Left ventricle myocardium inferior (tissue), 1 donor: ENCODE measurements at regions not wholly inside any gene's neighbourhood (a gene's known extent, or its start where the extent isn't known, plus 50 kb on each side); places are given as distances from the start of the nearest gene placed in this dataset.
A peak's percentile ranks its signal among the peaks of the same experiment; 100 is the strongest.

Source experiments
- DNase-seq: peaks from one replicate; pipeline ENCODE4 v3.0.0-alpha.2; 2020
- H3K27ac ChIP-seq: fragments of 200-600 bp; replicated peaks from 2 replicates; pipeline ENCODE4 v1.8.0; 2021
- H3K27me3 ChIP-seq: fragments of 200-600 bp; 2 replicates; pipeline ENCODE4 v1.8.0; 2021; ENCODE audit warnings: low read depth
- H3K36me3 ChIP-seq: fragments of 200-600 bp; 2 replicates; pipeline ENCODE4 v1.8.0; 2021
- H3K4me1 ChIP-seq: fragments of 200-600 bp; 2 replicates; pipeline ENCODE4 v1.8.0; 2021
- H3K4me3 ChIP-seq: fragments of 200-600 bp; 2 replicates; pipeline ENCODE4 v1.8.0; 2021; ENCODE audit warnings: mild to moderate bottlenecking, moderate library complexity
- H3K9me3 ChIP-seq: fragments of 200-600 bp; replicated peaks from 2 replicates; pipeline ENCODE4 v1.8.0; 2021
- CTCF ChIP-seq: fragments of 200-600 bp; IDR thresholded peaks from 2 replicates; pipeline ENCODE4 v1.8.0; 2021; ENCODE audit warnings: antibody characterized with exemption, mild to moderate bottlenecking, borderline replicate concordance
- intact Hi-C: fragments of 100-400 bp; cut with micrococcal nuclease; formaldehyde crosslinking; loops from one replicate; pipeline ENCODE4 v1.11.0; 2022
- donor health status: DM: no; HTN: yes; CAD: no; lungs with severe emphysema.

DNA sequence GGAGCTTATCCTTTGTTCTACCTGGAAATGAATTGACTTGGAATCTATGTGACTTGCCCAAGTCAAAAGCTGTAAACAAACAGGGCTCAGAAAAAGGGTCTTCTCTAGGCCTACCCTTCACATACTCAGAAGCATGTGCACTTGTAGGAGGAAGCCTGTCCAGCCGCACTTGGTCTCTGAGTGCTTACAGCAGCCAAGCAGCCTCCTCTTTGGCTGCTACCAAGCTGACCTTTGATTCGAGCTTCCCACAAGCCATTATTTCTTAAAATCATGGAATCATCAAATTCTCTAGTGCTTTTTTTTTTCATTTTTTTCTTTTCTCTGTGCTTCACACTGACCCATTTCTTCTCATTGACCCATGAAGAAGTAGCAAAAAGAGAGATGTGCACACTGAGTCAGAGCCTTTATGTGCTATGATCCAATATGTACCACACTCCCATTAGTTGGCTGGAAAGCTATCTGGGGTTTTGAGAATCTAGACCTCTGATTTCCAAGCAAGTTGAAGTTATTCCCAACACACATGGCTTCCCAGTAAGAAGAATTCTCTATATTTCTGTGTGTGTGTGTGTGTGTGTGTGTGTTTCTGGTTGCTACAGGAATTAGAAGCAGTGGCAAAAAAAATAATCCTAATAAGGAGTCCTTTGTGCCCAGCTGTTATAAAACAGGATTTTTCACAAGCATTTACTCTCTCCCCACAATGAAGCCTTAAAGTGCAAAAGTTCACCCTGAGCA lies 550.3 kb upstream of the TNP1 start:
- TF ChIP-seq CTCF: no peak
- intact Hi-C loops: no loop called here
- H3K27me3 ChIP-seq: no peaks in the 10 kb centered on the region
- H3K27ac ChIP-seq: no peak overlapping the region
- peaks cover 29% of the 10 kb centered on the region for H3K4me1 ChIP-seq
- DNase-seq: no peak
- H3K4me3 ChIP-seq: no peak overlapping the region
- no peaks in the 10 kb centered on the region for H3K36me3 ChIP-seq
- H3K9me3 ChIP-seq: no peaks in the 10 kb centered on the region

DNA sequence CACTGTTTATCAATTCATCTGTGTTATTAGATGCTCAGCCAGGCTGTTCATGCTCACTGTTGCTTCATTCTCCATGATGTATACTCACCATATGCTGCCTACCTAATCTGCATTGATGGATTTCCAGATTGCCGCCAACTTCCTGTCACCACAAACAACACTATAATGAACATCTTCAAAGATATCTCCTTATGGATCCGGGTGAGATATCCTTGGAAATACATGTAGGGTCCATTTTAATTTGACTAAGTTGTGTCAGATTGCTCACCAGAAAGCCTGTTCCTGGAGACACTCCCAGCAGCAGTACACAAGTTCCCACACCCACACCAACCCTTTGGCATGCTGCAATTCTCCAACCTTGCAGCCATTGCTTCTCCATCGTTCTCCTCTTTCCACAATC lies 547.5 kb upstream of the TNP1 start:
- Histone ChIP-seq H3K36me3 (no peaks in the 10 kb centered on the region), H3K27ac (no peak overlapping the region), H3K9me3 (no peaks in the 10 kb centered on the region), H3K4me3 (no peak overlapping the region), H3K4me1 (peaks cover 31% of the 10 kb centered on the region), H3K27me3 (no peaks in the 10 kb centered on the region)
- intact Hi-C loops: no loop called here
- no peak for DNase-seq
- no peak for TF ChIP-seq CTCF

DNA sequence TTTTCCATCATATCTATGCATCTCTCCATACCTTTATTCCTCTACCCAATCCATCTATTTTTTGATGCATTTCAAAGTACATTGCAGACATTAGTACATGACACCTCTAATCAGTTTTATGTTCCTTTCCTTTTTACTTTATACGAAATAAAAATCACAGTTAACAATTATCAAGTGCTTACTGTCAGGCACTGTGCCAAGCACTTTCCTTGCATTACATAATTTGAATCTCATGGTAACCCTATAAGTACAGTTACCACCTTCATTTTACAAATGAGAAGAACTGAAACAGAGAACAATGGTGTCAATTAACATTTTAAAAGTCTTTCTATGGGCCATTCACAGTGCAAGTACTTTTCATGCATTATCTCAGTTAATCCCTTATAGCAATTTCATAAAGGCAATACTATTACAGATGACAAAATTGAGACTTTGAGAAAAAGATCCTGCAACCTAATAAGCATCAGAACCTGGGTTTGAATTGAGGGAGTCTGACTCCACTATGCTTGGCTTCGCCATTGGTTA lies 544.4 kb upstream of the TNP1 start:
- Histone ChIP-seq H3K36me3 (no peaks in the 10 kb centered on the region), H3K4me1 (peaks cover 21% of the 10 kb centered on the region), H3K9me3 (no peaks in the 10 kb centered on the region), H3K4me3 (no peak overlapping the region), H3K27me3 (no peaks in the 10 kb centered on the region), H3K27ac (no peak overlapping the region)
- DNase-seq: no peak
- intact Hi-C loops: no loop called here
- no peak for TF ChIP-seq CTCF

GRCh38 chr2:217402761-217403383 lies 543.0 kb upstream of the TNP1 start:
- intact Hi-C loops: no loop called here
- TF ChIP-seq CTCF: no peak
- DNase-seq: no peak

GRCh38 chr2:217402144-217402543 lies 542.3 kb upstream of the TNP1 start:
- intact Hi-C loops: no loop called here
- no peak for DNase-seq
- no peaks in the 10 kb centered on the region for H3K27me3 ChIP-seq
- H3K36me3 ChIP-seq: no peaks in the 10 kb centered on the region
- H3K9me3 ChIP-seq: no peaks in the 10 kb centered on the region
- no peak for TF ChIP-seq CTCF
- peaks cover 31% of the 10 kb centered on the region for H3K4me1 ChIP-seq
- H3K27ac ChIP-seq: no peak overlapping the region
- H3K4me3 ChIP-seq: no peak overlapping the region

More at GRCh38 chr2:217402761-217403383, 543.0 kb upstream of the TNP1 start:
- Histone ChIP-seq H3K9me3 (no peaks in the 10 kb centered on the region), H3K27me3 (no peaks in the 10 kb centered on the region), H3K4me3 (no peak overlapping the region), H3K36me3 (no peaks in the 10 kb centered on the region), H3K4me1 (peaks cover 31% of the 10 kb centered on the region), H3K27ac (peak overlapping the region; percentile 12)
